Ectodermal cell (in vitro differentiated cells): ENCODE measurements at regions not wholly inside any gene's neighbourhood (a gene's known extent, or its start where the extent isn't known, plus 50 kb on each side); places are given as distances from the start of the nearest gene placed in this dataset.

Experiments used
- H3K27ac ChIP-seq: 2 replicates; pipeline ENCODE4 v1.7.0; 2013; ENCODE audit warnings: mild to moderate bottlenecking, low read depth, low read length; ENCODE audit not compliant: insufficient read depth, poor library complexity, severe bottlenecking
- H3K27me3 ChIP-seq: 2 replicates; pipeline ENCODE4 v1.7.0; 2013; ENCODE audit warnings: mild to moderate bottlenecking, low read length; ENCODE audit not compliant: insufficient read depth, control insufficient read depth, poor library complexity, severe bottlenecking
- H3K36me3 ChIP-seq: one replicate; pipeline ENCODE4 v1.7.0; 2013; ENCODE audit warnings: low read length; ENCODE audit not compliant: control insufficient read depth, insufficient read depth
- H3K4me1 ChIP-seq: one replicate; pipeline ENCODE4 v1.7.0; 2013; ENCODE audit warnings: low read length; ENCODE audit not compliant: control insufficient read depth, insufficient read depth
- H3K4me3 ChIP-seq: 2 replicates; pipeline ENCODE4 v1.7.0; 2013; ENCODE audit warnings: low read depth, low read length, control low read depth; ENCODE audit not compliant: insufficient read depth
- H3K9me3 ChIP-seq: 2 replicates; pipeline ENCODE4 v1.7.0; 2013; ENCODE audit warnings: mild to moderate bottlenecking, low read length, moderate library complexity; ENCODE audit not compliant: control insufficient read depth
- WGBS, 2 experiments: methylation state at CpG; one replicate each; pipeline ENCODE4 v1.1.7; 2013; ENCODE audit warnings: missing lambda C conversion rate in 2 of 2; 5-methylcytosine and 5-hydroxymethylcytosine counted together

DNA sequence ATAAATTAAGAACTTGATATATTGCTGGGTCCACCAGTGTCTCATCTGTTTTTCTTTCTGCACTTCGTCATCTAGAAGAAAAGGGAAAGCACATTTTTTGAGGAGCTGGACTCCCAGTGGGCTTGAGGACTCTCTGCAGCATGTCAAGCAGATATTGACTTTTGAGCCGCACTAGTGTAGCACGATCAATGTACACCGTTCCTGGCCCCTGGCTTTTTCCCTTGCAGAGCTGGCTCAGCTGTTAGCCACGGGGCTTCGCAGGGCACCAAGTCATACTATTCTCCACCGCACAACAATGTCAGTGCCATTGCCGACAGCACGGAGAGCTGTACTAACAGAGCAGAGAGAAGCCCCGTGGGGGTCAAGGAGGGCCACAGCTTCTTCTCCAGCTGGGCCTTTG is 235.4 kb upstream of the HABP2 start:
- no peak overlapping the region for H3K27ac ChIP-seq
- 76 to 77% methylated on average over 10 of the region's 10 CpGs for WGBS, 2 experiments
- H3K9me3 ChIP-seq, result no peaks in the 10 kb centered on the region
- H3K4me3 ChIP-seq, result no peak overlapping the region
- no peaks in the 10 kb centered on the region for H3K4me1 ChIP-seq
- no peaks in the 10 kb centered on the region for H3K36me3 ChIP-seq
- no peaks in the 10 kb centered on the region for H3K27me3 ChIP-seq

DNA sequence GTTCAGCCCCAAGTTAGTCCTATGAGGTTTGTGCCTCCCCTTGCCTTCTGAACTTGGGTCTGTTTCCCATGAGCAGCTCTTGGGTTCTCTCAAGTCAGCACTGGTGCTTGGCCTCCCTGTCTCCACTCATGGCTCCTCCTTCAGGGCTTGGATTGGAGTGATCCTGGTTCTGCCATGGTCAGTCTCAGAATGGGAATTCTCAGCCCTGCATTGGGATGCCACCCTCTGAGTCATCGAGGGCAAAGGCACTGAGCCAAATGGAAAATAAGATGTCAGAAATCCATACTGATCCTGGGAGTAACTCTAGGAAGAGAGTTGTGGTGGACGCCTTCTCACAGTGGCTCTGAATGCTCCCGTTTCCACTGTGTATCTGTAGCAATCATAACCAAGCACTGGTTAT is 233.4 kb upstream of the HABP2 start:
- no peaks in the 10 kb centered on the region for H3K9me3 ChIP-seq
- no peaks in the 10 kb centered on the region for H3K36me3 ChIP-seq
- H3K4me3 ChIP-seq, result no peak overlapping the region
- no peak overlapping the region for H3K27ac ChIP-seq
- no peaks in the 10 kb centered on the region for H3K27me3 ChIP-seq
- H3K4me1 ChIP-seq, result no peaks in the 10 kb centered on the region
- 96% methylated on average over 3 of the region's 3 CpGs for WGBS, 2 experiments

DNA sequence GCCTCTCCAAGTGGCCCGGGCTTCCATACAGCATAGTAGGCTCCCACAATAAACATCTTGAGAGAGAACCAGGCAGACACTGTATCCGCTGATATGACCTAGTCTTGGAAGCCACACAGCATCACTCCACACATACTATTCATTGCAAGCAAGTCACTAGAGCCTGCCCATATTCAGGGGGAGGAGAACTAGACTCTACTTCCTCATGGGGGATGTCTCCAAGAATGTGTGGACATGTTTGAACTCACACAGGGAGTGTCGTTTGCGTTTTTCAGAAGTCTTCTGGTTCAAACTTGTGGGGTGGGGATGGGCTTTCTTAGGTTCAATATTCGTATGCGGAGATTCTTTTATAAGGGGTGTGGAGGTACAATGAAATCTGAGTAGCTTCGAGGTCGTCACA is 232.6 kb upstream of the HABP2 start:
- Histone ChIP-seq H3K4me3 (no peak overlapping the region), H3K9me3 (no peaks in the 10 kb centered on the region), H3K27ac (no peak overlapping the region), H3K36me3 (no peaks in the 10 kb centered on the region), H3K27me3 (no peaks in the 10 kb centered on the region), H3K4me1 (no peaks in the 10 kb centered on the region)
- 92 to 95% methylated on average over 8 of the region's 8 CpGs for WGBS, 2 experiments

DNA sequence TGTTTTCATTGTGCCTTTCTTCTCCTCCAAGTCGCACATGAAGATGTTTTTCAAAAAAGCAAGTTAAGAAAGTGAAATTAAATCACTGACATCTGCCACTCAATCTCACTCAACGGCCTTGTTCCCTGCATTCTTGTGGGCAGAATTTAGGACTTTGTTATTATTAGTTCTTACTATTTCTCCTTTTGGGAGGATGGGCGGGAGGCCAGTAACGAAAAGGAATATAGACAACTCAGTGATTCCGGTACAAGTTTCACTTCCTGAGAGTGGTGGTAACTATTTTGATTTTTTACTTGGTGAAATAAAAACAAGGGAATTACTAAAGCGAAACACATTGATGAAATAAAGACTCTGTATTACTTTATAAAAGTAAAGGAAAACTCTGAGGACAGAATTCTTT is 231.9 kb upstream of the HABP2 start:
- 91% methylated on average over 4 to 5 of the region's 6 CpGs for WGBS, 2 experiments
- H3K27me3 ChIP-seq, result no peaks in the 10 kb centered on the region
- H3K9me3 ChIP-seq, result no peaks in the 10 kb centered on the region
- no peak overlapping the region for H3K27ac ChIP-seq
- no peaks in the 10 kb centered on the region for H3K36me3 ChIP-seq
- H3K4me1 ChIP-seq, result no peaks in the 10 kb centered on the region
- no peak overlapping the region for H3K4me3 ChIP-seq

DNA sequence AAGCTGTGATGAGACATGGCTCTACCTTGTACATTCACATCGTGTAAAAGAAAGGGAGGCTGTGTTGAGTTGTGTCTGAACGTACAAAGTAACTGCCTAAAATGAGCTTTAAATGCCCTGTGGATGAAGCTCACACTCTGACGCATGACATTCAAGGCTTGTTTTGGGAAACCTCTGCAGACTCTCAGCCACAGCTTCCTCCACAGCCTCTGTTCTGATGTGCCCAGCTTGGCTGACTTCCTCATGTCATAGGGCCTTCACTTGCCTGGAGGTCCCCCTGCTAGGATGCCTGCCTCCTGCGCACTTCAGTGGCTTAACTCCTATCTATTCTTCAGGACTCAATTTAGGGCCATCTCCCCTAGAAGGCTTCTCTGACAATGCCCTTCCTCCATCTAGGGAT is 230.0 kb upstream of the HABP2 start:
- WGBS, 2 experiments, result 94 to 95% methylated on average over 4 of the region's 4 CpGs
- Histone ChIP-seq H3K27me3 (no peaks in the 10 kb centered on the region), H3K27ac (no peak overlapping the region), H3K4me3 (no peak overlapping the region), H3K36me3 (no peaks in the 10 kb centered on the region), H3K9me3 (no peaks in the 10 kb centered on the region), H3K4me1 (peaks cover 13% of the 10 kb centered on the region)

DNA sequence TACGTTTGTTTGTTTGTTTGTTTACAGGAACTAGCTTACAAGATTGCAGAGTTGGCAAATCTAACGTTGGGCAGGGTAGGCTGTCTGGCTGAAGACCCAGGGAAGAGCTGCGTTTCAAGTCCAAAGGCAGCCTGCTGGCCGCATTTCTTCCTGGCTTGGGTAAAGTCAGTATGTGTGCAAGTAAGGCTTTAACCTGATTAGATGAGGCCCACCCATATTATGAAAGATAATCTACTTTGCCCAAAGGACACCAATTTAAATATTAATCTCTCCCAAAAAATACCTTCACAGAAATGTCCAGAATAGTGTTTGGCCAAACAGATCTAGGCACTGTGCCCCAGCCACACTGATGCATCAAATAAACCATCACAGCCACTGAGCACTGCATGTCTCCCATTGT is 228.9 kb upstream of the HABP2 start:
- no peak overlapping the region for H3K4me3 ChIP-seq
- H3K27me3 ChIP-seq, result no peaks in the 10 kb centered on the region
- WGBS, 2 experiments, result 96% methylated on average over 4 of the region's 4 CpGs

DNA sequence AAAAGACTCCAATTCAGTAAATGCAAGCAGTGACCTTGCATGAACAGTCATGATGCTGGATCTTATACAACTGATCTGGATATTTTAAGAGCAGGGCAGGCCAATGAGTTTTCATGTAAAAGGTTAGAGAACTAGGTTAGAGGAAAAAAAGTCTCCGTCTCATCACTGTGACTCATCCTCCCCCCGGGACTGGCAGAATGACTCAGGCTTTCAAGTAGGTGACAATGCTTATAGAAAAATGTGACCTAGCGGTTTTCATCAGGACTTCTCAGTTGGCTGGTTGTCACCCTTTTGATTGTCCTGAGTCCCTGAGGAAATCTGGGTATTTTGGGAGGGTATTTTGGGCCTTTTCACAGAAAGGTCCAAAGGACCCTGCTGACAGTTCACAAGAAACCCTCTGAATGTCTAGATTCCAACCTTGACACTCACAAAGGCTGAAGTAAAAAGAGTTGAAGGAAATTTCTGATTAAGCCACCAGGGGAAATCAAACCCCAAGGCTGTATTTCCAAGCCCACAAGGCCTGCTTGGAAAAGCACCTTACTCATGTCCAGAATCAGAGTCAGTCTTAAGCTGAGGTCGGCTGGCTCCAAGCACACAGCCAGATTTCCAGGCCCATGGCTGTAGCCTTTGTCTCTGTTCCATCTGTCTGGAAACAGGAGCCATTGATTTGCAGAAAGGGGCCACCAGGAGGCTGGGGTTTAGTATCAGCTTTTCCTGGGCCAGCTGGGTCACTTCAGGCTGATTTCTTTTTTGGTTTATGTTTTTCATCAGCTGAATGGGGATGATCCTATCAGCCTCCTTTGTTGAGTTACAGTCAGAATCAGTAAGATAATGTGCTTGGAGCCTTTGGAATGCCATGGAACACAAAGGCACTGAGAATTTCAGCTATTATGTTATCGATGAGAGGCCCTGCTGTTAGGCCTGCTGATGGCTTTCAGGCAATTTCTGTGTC is 226.4 kb upstream of the HABP2 start:
- Histone ChIP-seq H3K4me1 (peaks cover 13% of the 10 kb centered on the region), H3K36me3 (no peaks in the 10 kb centered on the region), H3K27ac (peak overlapping the region; percentile 76), H3K9me3 (no peaks in the 10 kb centered on the region), H3K4me3 (no peak overlapping the region), H3K27me3 (no peaks in the 10 kb centered on the region)
- 50 to 52% methylated on average over 5 of the region's 5 CpGs for WGBS, 2 experiments

More for the DNA sequence above, 228.9 kb upstream of the HABP2 start:
- Histone ChIP-seq H3K4me1 (peaks cover 13% of the 10 kb centered on the region), H3K9me3 (no peaks in the 10 kb centered on the region), H3K27ac (no peak overlapping the region), H3K36me3 (no peaks in the 10 kb centered on the region)

DNA sequence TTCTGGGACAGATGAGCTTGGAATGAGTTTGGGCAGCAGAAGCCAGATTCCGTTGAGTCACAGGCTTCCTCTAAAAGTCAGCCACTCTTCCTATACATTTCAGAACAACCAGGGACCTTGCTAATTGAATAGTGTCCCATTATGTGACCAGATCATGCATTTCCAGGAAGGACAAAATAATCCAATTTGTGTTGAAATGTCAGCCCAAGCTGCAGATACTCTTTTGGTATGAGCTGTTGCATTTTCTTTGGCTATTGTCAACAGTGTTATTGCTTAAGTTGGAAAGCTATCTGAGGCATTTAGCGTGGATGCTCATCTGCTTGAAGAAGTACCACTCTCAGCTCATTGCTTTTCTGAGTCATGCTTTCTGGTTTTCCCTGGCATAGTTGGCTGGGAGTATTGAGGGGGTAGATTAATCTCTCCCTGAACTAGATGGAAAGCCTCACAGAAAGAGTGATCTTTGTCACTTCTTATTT is 223.7 kb upstream of the HABP2 start:
- no peak overlapping the region for H3K4me3 ChIP-seq
- no peaks in the 10 kb centered on the region for H3K9me3 ChIP-seq
- peaks cover 13% of the 10 kb centered on the region for H3K4me1 ChIP-seq
- H3K27me3 ChIP-seq, result no peaks in the 10 kb centered on the region
- no peak overlapping the region for H3K27ac ChIP-seq
- H3K36me3 ChIP-seq, result no peaks in the 10 kb centered on the region
- WGBS, 2 experiments, result 88 to 100% methylated on average over 2 of the region's 2 CpGs

DNA sequence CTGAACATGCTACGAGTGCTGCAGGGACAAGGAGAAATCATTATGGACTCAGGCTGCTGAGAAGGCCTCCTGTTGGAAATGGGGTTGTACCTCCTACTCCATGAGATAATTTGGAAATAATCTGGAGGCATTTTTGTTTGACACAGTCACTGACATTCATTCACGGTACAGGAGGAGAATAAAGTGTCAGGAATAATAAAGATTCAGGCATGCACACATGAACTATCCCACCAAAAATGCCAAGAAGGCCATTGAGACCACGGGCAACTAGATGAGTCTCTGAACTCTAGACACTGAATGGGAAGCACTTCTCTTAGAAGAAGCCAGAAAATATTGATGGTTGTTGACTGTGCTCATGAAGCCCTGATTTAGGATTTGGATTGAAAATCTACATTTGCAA is 220.9 kb upstream of the HABP2 start:
- H3K27me3 ChIP-seq, result no peaks in the 10 kb centered on the region
- no peak overlapping the region for H3K27ac ChIP-seq
- WGBS, 2 experiments, result 94 to 98% methylated on average over 3 of the region's 3 CpGs

DNA sequence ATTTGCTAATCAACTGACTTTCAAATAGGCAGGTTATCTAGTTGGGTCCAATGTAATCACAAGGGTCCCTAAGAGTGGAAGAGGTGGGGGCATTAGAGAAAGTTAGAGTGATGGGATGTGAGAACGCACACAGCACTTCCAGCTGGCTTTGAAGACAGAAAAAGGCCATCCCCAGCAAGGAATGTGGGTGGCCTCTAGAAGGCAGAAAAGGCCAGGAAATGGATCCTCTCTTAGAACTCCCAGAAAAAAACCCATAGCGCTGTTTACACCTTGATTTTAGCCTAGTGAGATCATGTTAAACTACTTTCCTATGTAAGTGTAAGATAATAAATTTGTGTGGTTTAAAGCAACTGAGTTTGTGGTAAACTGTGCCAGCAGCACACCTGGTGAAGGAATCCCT is 219.5 kb upstream of the HABP2 start:
- H3K4me1 ChIP-seq, result no peaks in the 10 kb centered on the region
- H3K36me3 ChIP-seq, result no peaks in the 10 kb centered on the region
- no peaks in the 10 kb centered on the region for H3K9me3 ChIP-seq
- H3K27ac ChIP-seq, result no peak overlapping the region
- no peak overlapping the region for H3K4me3 ChIP-seq
- no peaks in the 10 kb centered on the region for H3K27me3 ChIP-seq
- 90 to 93% methylated on average over 2 of the region's 2 CpGs for WGBS, 2 experiments

More for the DNA sequence above, 220.9 kb upstream of the HABP2 start:
- Histone ChIP-seq H3K4me3 (no peak overlapping the region), H3K4me1 (peaks cover 4% of the 10 kb centered on the region), H3K36me3 (no peaks in the 10 kb centered on the region), H3K9me3 (no peaks in the 10 kb centered on the region)
